ENCODE measurements at regions not wholly inside any gene's neighbourhood (a gene's known extent, or its start where the extent isn't known, plus 50 kb on each side); places are given as distances from the start of the nearest gene placed in this dataset.

- BruUV-seq (replicated peaks) = no TSS peak
- no peak for DNase-seq (ENCODE audit: low spot score)
- no peak overlapping the region for H3K4me3 ChIP-seq (ENCODE audit: low read depth, low read length, poor library complexity, severe bottlenecking)
- TF ChIP-seq CTCF (conservative IDR thresholded peaks at IDR 0.05; ENCODE audit: low read depth, low read length) (no peak), EZH2 (IDR thresholded peaks at IDR 0.05; ENCODE audit: borderline replicate concordance, low read depth, low read length, poor library complexity, severe bottlenecking) (no peak)
- no peak overlapping the region for H3K27ac ChIP-seq (ENCODE audit: low read depth, low read length, poor library complexity, severe bottlenecking)
- no peaks in the 10 kb centered on the region for H3K36me3 ChIP-seq (ENCODE audit: insufficient read depth, low read length, poor library complexity, severe bottlenecking)
- intact Hi-C loops (cut with micrococcal nuclease; ENCODE audit: unreplicated experiment) = no loop called here
- CTCF ChIA-PET = no interaction called here
- POLR2A ChIA-PET (ENCODE audit: low non-redundant PET) = no interaction called here
- no peaks in the 10 kb centered on the region for H3K9me3 ChIP-seq (ENCODE audit: low read depth, low read length, poor library complexity, severe bottlenecking)
- no peaks in the 10 kb centered on the region for H3K4me1 ChIP-seq (ENCODE audit: insufficient read depth, low read length, poor library complexity, severe bottlenecking)
- H3K27me3 ChIP-seq (replicated peaks; ENCODE audit: insufficient read depth, low read depth, low read length, poor library complexity) = no peaks in the 10 kb centered on the region
Observed at GRCh38 chr5:106677057-106677456, 993.7 kb downstream of the EFNA5 start.

GRCh38 chr5:106675687-106676086, 995.0 kb downstream of the EFNA5 start:
- Histone ChIP-seq H3K9me3 (ENCODE audit: low read depth, low read length, poor library complexity, severe bottlenecking) (no peaks in the 10 kb centered on the region), H3K4me1 (ENCODE audit: insufficient read depth, low read length, poor library complexity, severe bottlenecking) (no peaks in the 10 kb centered on the region), H3K27ac (ENCODE audit: low read depth, low read length, poor library complexity, severe bottlenecking) (no peak overlapping the region), H3K36me3 (ENCODE audit: insufficient read depth, low read length, poor library complexity, severe bottlenecking) (no peaks in the 10 kb centered on the region), H3K4me3 (ENCODE audit: low read depth, low read length, poor library complexity, severe bottlenecking) (no peak overlapping the region), H3K27me3 (replicated peaks; ENCODE audit: insufficient read depth, low read depth, low read length, poor library complexity) (no peaks in the 10 kb centered on the region)
- BruUV-seq (replicated peaks) = no TSS peak
- DNase-seq (ENCODE audit: low spot score) = no peak
- TF ChIP-seq EZH2 (IDR thresholded peaks at IDR 0.05; ENCODE audit: borderline replicate concordance, low read depth, low read length, poor library complexity, severe bottlenecking) (no peak), CTCF (conservative IDR thresholded peaks at IDR 0.05; ENCODE audit: low read depth, low read length) (no peak)
- ChIA-PET POLR2A (ENCODE audit: low non-redundant PET) (no interaction called here), CTCF (no interaction called here)
- intact Hi-C loops (cut with micrococcal nuclease; ENCODE audit: unreplicated experiment) = no loop called here

GRCh38 chr5:106673941-106674340, 996.8 kb downstream of the EFNA5 start:
- TF ChIP-seq EZH2 (IDR thresholded peaks at IDR 0.05; ENCODE audit: borderline replicate concordance, low read depth, low read length, poor library complexity, severe bottlenecking) (no peak), CTCF (conservative IDR thresholded peaks at IDR 0.05; ENCODE audit: low read depth, low read length) (no peak)
- CTCF ChIA-PET = no interaction called here
- Histone ChIP-seq H3K27ac (ENCODE audit: low read depth, low read length, poor library complexity, severe bottlenecking) (no peak overlapping the region), H3K4me3 (ENCODE audit: low read depth, low read length, poor library complexity, severe bottlenecking) (no peak overlapping the region), H3K27me3 (replicated peaks; ENCODE audit: insufficient read depth, low read depth, low read length, poor library complexity) (no peaks in the 10 kb centered on the region), H3K4me1 (ENCODE audit: insufficient read depth, low read length, poor library complexity, severe bottlenecking) (no peaks in the 10 kb centered on the region), H3K36me3 (ENCODE audit: insufficient read depth, low read length, poor library complexity, severe bottlenecking) (no peaks in the 10 kb centered on the region), H3K9me3 (ENCODE audit: low read depth, low read length, poor library complexity, severe bottlenecking) (no peaks in the 10 kb centered on the region)
- no peak for DNase-seq (ENCODE audit: low spot score)
- POLR2A ChIA-PET (ENCODE audit: low non-redundant PET) = no interaction called here
- intact Hi-C loops (cut with micrococcal nuclease; ENCODE audit: unreplicated experiment) = no loop called here
- BruUV-seq (replicated peaks) = no TSS peak

Measured in A673 (cell line).